Lower lobe of right lung (tissue), 2 donors: ENCODE measurements at regions not wholly inside any gene's neighbourhood (a gene's known extent, or its start where the extent isn't known, plus 50 kb on each side); places are given as distances from the start of the nearest gene placed in this dataset.
"Not testable (repeated sequence)": the region's sequence is repeated elsewhere in the genome, so short reads cannot be mapped to it uniquely, and the experiment has no call there.

Experiments
- ATAC-seq, 2 donors: fragments of 200-7000 bp; cut with Tn5 transposase; one replicate each; pipeline ENCODE4 v1.9.1; 2020 to 2022; ENCODE audit warnings: mild to moderate bottlenecking in 2 of 2, moderate library complexity in 2 of 2
- DNase-seq: peaks from one replicate; pipeline ENCODE4 v3.0.0-alpha.2; 2020
- H3K27ac ChIP-seq: fragments of 200-600 bp; one replicate; pipeline ENCODE4 v1.8.0; 2022
- H3K27me3 ChIP-seq: fragments of 200-600 bp; one replicate; pipeline ENCODE4 v1.8.0; 2022; ENCODE audit warnings: low read depth
- H3K36me3 ChIP-seq: fragments of 200-600 bp; one replicate; pipeline ENCODE4 v1.8.0; 2022; ENCODE audit warnings: mild to moderate bottlenecking
- H3K4me1 ChIP-seq: fragments of 200-600 bp; one replicate; pipeline ENCODE4 v1.8.0; 2022
- H3K4me3 ChIP-seq: fragments of 200-600 bp; one replicate; pipeline ENCODE4 v1.8.0; 2022; ENCODE audit warnings: mild to moderate bottlenecking
- H3K9me3 ChIP-seq: fragments of 200-600 bp; one replicate; pipeline ENCODE4 v1.8.0; 2022
- intact Hi-C: fragments of 100-400 bp; cut with DNase I; formaldehyde crosslinking; loops from one replicate; pipeline ENCODE4 v1.11.0; 2022
- TF ChIP-seq, protein P1 (sequence below): fragments of 200-600 bp; IDR thresholded peaks from one replicate; pipeline ENCODE4 v1.8.0; 2022; ENCODE audit warnings: antibody characterized with exemption, mild to moderate bottlenecking
- donor health status: DM: no; HTN: yes; CAD: no; lungs with severe emphysema.

- no peaks in the 10 kb centered on the region for H3K9me3 ChIP-seq
- no peak for ATAC-seq
- H3K4me3 ChIP-seq = no peak overlapping the region
- no peaks in the 10 kb centered on the region for H3K27me3 ChIP-seq
- no peak for DNase-seq
- no peaks in the 10 kb centered on the region for H3K4me1 ChIP-seq
- intact Hi-C loops = no loop called here
- TF ChIP-seq, protein P1, sequence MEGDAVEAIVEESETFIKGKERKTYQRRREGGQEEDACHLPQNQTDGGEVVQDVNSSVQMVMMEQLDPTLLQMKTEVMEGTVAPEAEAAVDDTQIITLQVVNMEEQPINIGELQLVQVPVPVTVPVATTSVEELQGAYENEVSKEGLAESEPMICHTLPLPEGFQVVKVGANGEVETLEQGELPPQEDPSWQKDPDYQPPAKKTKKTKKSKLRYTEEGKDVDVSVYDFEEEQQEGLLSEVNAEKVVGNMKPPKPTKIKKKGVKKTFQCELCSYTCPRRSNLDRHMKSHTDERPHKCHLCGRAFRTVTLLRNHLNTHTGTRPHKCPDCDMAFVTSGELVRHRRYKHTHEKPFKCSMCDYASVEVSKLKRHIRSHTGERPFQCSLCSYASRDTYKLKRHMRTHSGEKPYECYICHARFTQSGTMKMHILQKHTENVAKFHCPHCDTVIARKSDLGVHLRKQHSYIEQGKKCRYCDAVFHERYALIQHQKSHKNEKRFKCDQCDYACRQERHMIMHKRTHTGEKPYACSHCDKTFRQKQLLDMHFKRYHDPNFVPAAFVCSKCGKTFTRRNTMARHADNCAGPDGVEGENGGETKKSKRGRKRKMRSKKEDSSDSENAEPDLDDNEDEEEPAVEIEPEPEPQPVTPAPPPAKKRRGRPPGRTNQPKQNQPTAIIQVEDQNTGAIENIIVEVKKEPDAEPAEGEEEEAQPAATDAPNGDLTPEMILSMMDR = no peak
- no peak overlapping the region for H3K27ac ChIP-seq
- no peaks in the 10 kb centered on the region for H3K36me3 ChIP-seq
Observed at GRCh38 chrX:85666471-85666870, 287.0 kb upstream of the POF1B start.

DNA sequence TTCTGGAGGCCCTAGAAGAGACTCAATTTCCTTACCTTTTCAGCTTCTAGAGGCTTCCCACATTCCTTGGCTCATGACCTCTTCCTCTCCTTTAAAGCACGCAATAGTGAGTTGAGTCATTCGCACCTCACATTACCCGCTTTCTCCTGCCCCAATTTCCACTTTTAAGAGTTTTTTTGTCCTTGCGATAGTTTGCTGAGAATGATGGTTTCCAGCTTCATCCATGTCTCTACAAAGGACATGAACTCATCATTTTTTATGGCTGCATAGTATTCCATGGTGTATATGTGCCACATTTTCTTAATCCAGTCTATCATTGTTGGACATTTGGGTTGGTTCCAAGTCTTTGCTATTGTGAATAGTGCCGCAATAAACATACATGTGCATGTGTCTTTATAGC lies 284.5 kb upstream of the POF1B start:
- H3K9me3 ChIP-seq, H3K27me3 ChIP-seq, intact Hi-C loops, DNase-seq, H3K4me1 ChIP-seq, ATAC-seq, H3K36me3 ChIP-seq, H3K27ac ChIP-seq, H3K4me3 ChIP-seq: not testable (repeated sequence)

DNA sequence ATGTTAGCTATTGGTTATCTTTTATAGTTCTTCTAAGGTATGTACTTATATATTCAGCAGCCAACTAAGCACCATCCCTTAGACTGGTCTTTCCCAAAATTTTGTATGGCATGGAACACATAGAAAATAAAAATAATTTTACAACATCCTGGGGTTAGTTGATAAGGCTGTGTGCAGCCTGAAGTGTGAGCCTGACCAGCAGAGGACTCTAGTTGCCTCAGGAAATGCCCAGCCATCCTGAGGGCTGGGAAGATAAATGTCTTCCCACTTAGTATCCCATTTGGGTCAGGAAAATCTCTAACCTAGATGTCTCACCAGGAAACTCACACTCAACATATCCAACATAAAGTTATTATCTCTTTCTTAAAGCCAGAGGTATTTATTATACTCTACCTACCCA lies 251.4 kb upstream of the POF1B start:
- H3K4me1 ChIP-seq = no peaks in the 10 kb centered on the region
- no peak overlapping the region for H3K4me3 ChIP-seq
- H3K9me3 ChIP-seq = no peaks in the 10 kb centered on the region
- ATAC-seq (no peak), DNase-seq (no peak)
- no peak overlapping the region for H3K27ac ChIP-seq
- H3K36me3 ChIP-seq = no peaks in the 10 kb centered on the region
- intact Hi-C loops = no loop called here
- TF ChIP-seq, protein P1 = no peak
- H3K27me3 ChIP-seq = no peaks in the 10 kb centered on the region

- no peaks in the 10 kb centered on the region for H3K4me1 ChIP-seq
- ATAC-seq (no peak), DNase-seq (no peak)
- H3K4me3 ChIP-seq = no peak overlapping the region
- TF ChIP-seq, protein P1 = no peak
- intact Hi-C loops = no loop called here
- H3K9me3 ChIP-seq = no peaks in the 10 kb centered on the region
- H3K27me3 ChIP-seq = no peaks in the 10 kb centered on the region
- H3K27ac ChIP-seq = no peak overlapping the region
- H3K36me3 ChIP-seq = no peaks in the 10 kb centered on the region
Observed at GRCh38 chrX:85627363-85627762, 247.9 kb upstream of the POF1B start.

GRCh38 chrX:85622635-85623034 lies 243.2 kb upstream of the POF1B start:
- no peaks in the 10 kb centered on the region for H3K4me1 ChIP-seq
- no peaks in the 10 kb centered on the region for H3K36me3 ChIP-seq
- H3K4me3 ChIP-seq = no peak overlapping the region
- no peaks in the 10 kb centered on the region for H3K27me3 ChIP-seq
- intact Hi-C loops = no loop called here
- ATAC-seq (no peak), DNase-seq (no peak)
- no peaks in the 10 kb centered on the region for H3K9me3 ChIP-seq
- H3K27ac ChIP-seq = no peak overlapping the region
- TF ChIP-seq, protein P1 = no peak

- intact Hi-C loops = no loop called here
- Histone ChIP-seq H3K36me3 (no peaks in the 10 kb centered on the region), H3K27me3 (no peaks in the 10 kb centered on the region), H3K27ac (no peak overlapping the region), H3K4me1 (no peaks in the 10 kb centered on the region), H3K4me3 (no peak overlapping the region), H3K9me3 (no peaks in the 10 kb centered on the region)
- DNase-seq = no peak
- no peak for ATAC-seq
- TF ChIP-seq, protein P1 = no peak
Observed at GRCh38 chrX:85620466-85620865, 241.0 kb upstream of the POF1B start.
